ENCODE measurements at regions not wholly inside any gene's neighbourhood (a gene's known extent, or its start where the extent isn't known, plus 50 kb on each side); places are given as distances from the start of the nearest gene placed in this dataset.

DNA sequence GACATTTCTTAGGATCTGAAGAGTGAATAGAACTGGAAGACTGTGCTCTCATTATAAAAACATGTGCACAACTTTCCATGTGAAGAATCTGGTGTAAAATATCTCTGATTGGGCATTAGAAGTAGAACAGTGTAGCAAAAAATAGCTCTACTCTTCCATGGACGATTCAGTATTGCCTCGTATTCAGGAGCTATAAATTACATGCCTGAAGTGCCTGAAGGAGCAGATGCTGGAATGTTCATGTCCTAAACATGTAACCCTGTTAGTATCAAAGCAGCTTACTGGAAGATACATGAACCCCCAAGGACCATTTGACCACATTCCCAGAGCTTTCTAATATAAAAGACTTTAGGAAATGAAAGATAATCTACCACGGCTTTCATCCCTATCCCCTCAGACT is 528.9 kb downstream of the DACH1 start:
- TF ChIP-seq, protein P1, sequence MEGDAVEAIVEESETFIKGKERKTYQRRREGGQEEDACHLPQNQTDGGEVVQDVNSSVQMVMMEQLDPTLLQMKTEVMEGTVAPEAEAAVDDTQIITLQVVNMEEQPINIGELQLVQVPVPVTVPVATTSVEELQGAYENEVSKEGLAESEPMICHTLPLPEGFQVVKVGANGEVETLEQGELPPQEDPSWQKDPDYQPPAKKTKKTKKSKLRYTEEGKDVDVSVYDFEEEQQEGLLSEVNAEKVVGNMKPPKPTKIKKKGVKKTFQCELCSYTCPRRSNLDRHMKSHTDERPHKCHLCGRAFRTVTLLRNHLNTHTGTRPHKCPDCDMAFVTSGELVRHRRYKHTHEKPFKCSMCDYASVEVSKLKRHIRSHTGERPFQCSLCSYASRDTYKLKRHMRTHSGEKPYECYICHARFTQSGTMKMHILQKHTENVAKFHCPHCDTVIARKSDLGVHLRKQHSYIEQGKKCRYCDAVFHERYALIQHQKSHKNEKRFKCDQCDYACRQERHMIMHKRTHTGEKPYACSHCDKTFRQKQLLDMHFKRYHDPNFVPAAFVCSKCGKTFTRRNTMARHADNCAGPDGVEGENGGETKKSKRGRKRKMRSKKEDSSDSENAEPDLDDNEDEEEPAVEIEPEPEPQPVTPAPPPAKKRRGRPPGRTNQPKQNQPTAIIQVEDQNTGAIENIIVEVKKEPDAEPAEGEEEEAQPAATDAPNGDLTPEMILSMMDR (IDR thresholded peaks at IDR 0.05; ENCODE audit: control extremely low read depth, extremely low read depth, low read depth, missing control alignments) = no peak
- DNase-seq (ENCODE audit: extremely low spot score) = no peak
- CTCF ChIA-PET = interaction anchor here (0.8 to 1.5 kb wide), 5 partner anchors 17 to 1501 kb away, joined by 3 to 5 read pairs (median 3); no protein-coding TSS in a partner anchor
- POLR2A ChIA-PET = no interaction called here

DNA sequence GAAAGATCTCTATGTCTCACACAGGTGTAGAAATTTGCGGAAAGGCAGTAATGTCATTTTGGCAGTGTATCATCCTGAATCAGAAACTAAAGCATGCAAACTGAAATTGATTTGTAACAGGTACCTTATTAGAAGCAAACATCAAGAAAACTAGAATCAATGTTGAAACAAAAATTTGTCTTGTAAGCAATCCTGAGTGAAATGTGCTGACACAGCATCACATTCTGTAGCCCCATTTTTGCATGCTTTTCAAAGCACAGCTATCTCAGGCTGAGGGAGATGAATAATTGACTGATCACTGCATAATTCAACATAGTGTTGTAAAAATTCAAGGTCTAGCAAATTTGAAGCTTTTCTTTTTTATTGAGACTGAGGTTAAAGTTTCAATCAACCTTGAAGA is 539.7 kb downstream of the DACH1 start:
- no peak for DNase-seq (ENCODE audit: extremely low spot score)
- CTCF ChIA-PET = interaction anchor here (1.0 to 2.4 kb wide), 2 partner anchors 13 to 14 kb away, joined by 3 to 7 read pairs; no protein-coding TSS in a partner anchor
- TF ChIP-seq, protein P1 (IDR thresholded peaks at IDR 0.05; ENCODE audit: control extremely low read depth, extremely low read depth, low read depth, missing control alignments) = no peak
- POLR2A ChIA-PET = no interaction called here

DNA sequence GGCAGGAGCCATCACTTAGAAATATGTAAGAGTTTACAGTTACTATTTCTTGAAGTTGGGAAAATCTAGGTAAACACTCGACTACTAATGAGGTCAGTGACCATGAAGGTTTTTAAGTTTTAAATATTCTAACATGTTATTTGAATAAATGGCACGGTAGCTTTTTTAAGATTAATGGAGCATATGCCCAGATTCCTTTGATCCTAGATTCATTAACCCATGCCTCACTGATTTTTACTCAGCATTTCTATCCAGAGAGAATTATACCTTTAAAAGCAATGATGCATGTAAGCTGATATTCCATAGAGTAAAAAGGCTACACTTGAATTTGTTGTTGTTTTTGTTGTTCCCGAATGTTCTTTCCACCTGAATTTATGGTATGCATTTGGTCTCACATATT is 541.4 kb downstream of the DACH1 start:
- CTCF ChIA-PET = interaction anchor here (2.4 kb wide), 1 partner anchor 11 kb away, joined by 7 read pairs; no protein-coding TSS in a partner anchor
- TF ChIP-seq, protein P1 (IDR thresholded peaks at IDR 0.05; ENCODE audit: control extremely low read depth, extremely low read depth, low read depth, missing control alignments) = no peak
- no peak for DNase-seq (ENCODE audit: extremely low spot score)
- POLR2A ChIA-PET = no interaction called here

DNA sequence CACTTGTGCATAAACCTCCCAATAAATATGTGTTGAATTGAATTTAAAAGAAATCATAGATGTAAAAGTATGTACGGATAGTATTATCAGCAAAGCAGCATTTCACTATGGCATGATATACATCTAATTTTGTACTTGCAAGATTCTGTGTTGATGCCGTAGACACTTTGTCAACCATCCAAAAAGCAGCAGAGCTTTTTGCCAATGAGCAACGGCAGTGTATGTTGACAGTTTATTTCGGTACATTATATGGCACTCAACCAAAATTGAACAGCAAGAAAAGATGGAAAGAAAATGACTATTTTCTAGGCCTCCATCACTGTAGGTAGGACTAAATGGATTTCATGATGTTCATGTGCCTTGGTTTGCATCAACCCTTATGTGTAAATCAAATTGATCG is 543.7 kb downstream of the DACH1 start:
- POLR2A ChIA-PET = no interaction called here
- TF ChIP-seq, protein P1 (IDR thresholded peaks at IDR 0.05; ENCODE audit: control extremely low read depth, extremely low read depth, low read depth, missing control alignments) = no peak
- CTCF ChIA-PET = no interaction called here
- DNase-seq (ENCODE audit: extremely low spot score) = no peak

DNA sequence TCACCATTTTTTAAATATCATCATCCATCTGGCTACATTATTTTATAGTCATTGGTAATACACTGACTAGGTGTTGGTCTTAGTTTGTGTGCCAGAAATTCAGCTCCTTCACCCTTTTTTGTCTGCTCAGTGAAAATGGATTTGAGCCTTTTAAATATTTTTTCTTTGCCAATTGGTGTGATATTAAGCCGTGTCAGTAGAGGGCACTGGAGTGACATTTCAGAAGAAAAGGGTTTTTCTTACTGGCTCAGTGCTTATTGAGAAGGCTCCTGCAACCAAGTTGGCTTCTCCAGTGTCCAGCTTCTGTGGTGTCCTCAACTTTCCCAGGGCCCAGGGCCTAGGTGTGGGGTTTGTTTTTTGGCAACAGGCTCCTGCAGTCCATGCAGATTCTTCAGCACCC is 546.6 kb downstream of the DACH1 start:
- peak; percentile 4 for DNase-seq (ENCODE audit: extremely low spot score)
- ChIA-PET POLR2A (no interaction called here), CTCF (interaction anchor here (0.8 to 1.8 kb wide), 6 partner anchors 10 to 554 kb away, joined by 3 to 5 read pairs (median 3); no protein-coding TSS in a partner anchor)
- TF ChIP-seq, protein P1 (IDR thresholded peaks at IDR 0.05; ENCODE audit: control extremely low read depth, extremely low read depth, low read depth, missing control alignments) = peak; percentile 50

DNA sequence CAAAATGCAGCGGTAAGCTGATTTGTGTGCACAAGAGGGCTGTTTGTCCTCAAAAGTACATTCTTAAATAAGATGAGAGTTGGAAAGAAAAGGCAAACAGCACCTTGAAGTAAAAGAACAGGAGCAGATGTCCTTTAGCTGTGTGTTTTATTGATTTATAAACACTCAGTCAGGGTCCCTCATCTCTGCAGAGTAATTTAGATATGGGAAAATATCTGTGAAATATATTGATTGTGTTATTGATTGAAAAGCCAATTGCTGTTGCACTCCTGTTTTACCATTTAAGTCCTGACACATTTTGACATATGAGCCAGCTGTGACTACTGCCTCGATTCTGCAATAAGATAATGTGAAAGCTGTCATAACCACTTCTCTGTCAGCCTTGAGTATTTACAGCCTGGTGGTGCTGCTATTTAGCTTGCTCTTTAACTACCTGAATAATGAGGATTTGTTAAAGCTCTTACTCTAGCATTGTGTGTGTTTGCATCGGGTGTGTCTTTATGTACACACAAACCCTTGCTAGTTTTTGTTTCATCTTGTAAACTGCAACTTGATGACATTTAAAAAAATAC is 550.1 kb downstream of the DACH1 start:
- CTCF ChIA-PET = no interaction called here
- POLR2A ChIA-PET = no interaction called here
- TF ChIP-seq, protein P1 (IDR thresholded peaks at IDR 0.05; ENCODE audit: control extremely low read depth, extremely low read depth, low read depth, missing control alignments) = no peak
- DNase-seq (ENCODE audit: extremely low spot score) = no peak

Data from GM10248 (cell line).